H1 (cell line): ENCODE measurements at regions not wholly inside any gene's neighbourhood (a gene's known extent, or its start where the extent isn't known, plus 50 kb on each side); places are given as distances from the start of the nearest gene placed in this dataset.

Experiments used
- CHD7 ChIP-seq: fragments of 300-600 bp; sonication (generic); IDR thresholded peaks from 2 replicates; pipeline ENCODE4 v1.7.1; 2012; ENCODE audit warnings: low read length, moderate library complexity, mild to moderate bottlenecking, inconsistent platforms; ENCODE audit not compliant: insufficient replicate concordance

- no peak for TF ChIP-seq CHD7
Observed at GRCh38 chrX:150092549-150092948, 154.3 kb upstream of the EOLA2 start (continued).
